A549 (cell line): ENCODE measurements at regions not wholly inside any gene's neighbourhood (a gene's known extent, or its start where the extent isn't known, plus 50 kb on each side); places are given as distances from the start of the nearest gene placed in this dataset.

ENCODE experiments used
- CTCF ChIP-seq: fragments of >200 bp; sonication (Bioruptor Twin); formaldehyde crosslinking; IDR thresholded peaks from 3 replicates; pipeline ENCODE4 v1.5.1; 2016
- EP300 ChIP-seq, 2 experiments: fragments of >200 bp; sonication (Bioruptor Twin); formaldehyde crosslinking; IDR thresholded peaks; 2 replicates in 1 of 2; 3 replicates in 1 of 2; pipeline ENCODE4 v1.6.1; 2016 to 2017
- FOSL2 ChIP-seq, 2 experiments: fragments of 450-650 bp in 1 of 2; fragments of >200 bp in 1 of 2; sonication (Bioruptor Twin) in 1 of 2; formaldehyde crosslinking; IDR thresholded peaks; 2 replicates each; pipeline versions ENCODE4 v1.5.0 to v1.6.1; 2016 to 2020; ENCODE audit warnings: mild to moderate bottlenecking in 1 of 2, moderate library complexity in 1 of 2
- HOXB5 ChIP-seq: fragments of 250-450 bp; sonication (Bioruptor Pico); IDR thresholded peaks from 2 replicates; pipeline ENCODE4 v1.5.0; 2020; ENCODE audit warnings: mild to moderate bottlenecking, moderate library complexity
- JUN ChIP-seq, 2 experiments: fragments of >200 bp; sonication (Bioruptor Twin); formaldehyde crosslinking; IDR thresholded peaks; 2 replicates in 1 of 2; 3 replicates in 1 of 2; pipeline ENCODE4 v1.6.1; 2016 to 2017
- MAX ChIP-seq: IDR thresholded peaks from 2 replicates; pipeline ENCODE4 v1.6.1; 2012
- PBX3 ChIP-seq: IDR thresholded peaks from 2 replicates; pipeline ENCODE4 v1.6.1; 2012
- POLR2A ChIP-seq: IDR thresholded peaks from 2 replicates; pipeline ENCODE4 v1.6.1; 2012; ENCODE audit warnings: mild to moderate bottlenecking, low read length
- RAD21 ChIP-seq, 2 experiments: fragments of >200 bp in 1 of 2; sonication (Bioruptor Twin) in 1 of 2; formaldehyde crosslinking in 1 of 2; IDR thresholded peaks in 1 of 2; conservative IDR thresholded peaks in 1 of 2; 2 replicates in 1 of 2; 3 replicates in 1 of 2; pipeline ENCODE4 v1.6.1; 2012 to 2018; ENCODE audit warnings: inconsistent platforms in 1 of 2
- REST ChIP-seq: fragments of 200-600 bp; sonication (generic); IDR thresholded peaks from 2 replicates; pipeline ENCODE4 v1.6.1; 2016; ENCODE audit warnings: antibody characterized with exemption, mild to moderate bottlenecking, moderate library complexity
- RNF2 ChIP-seq: fragments of 200-600 bp; sonication (generic); IDR thresholded peaks from 2 replicates; pipeline ENCODE4 v1.6.1; 2016; ENCODE audit warnings: low read depth, mild to moderate bottlenecking, antibody characterized with exemption, moderate library complexity, borderline replicate concordance
- SMC3 ChIP-seq: fragments of >200 bp; sonication (Bioruptor Twin); formaldehyde crosslinking; IDR thresholded peaks from 3 replicates; pipeline ENCODE4 v1.6.1; 2018; ENCODE audit warnings: inconsistent platforms
- ZFP36 ChIP-seq: fragments of 450-650 bp; IDR thresholded peaks from 2 replicates; pipeline ENCODE4 v1.6.1; 2014; ENCODE audit warnings: borderline replicate concordance; ENCODE audit not compliant: partially characterized antibody
- ZNF302 ChIP-seq: fragments of 250-450 bp; sonication (Bioruptor Pico); IDR thresholded peaks from 2 replicates; pipeline ENCODE4 v1.9.0; 2021; ENCODE audit warnings: inconsistent platforms, mild to moderate bottlenecking, moderate library complexity

GRCh38 chr14:61201171-61201570 lies 80.0 kb downstream of the TMEM30B start:
- TF ChIP-seq CTCF (no peak), POLR2A (no peak), HOXB5 (CRISPR knock-in tag) (no peak), SMC3 (no peak), ZNF302 (CRISPR knock-in tag) (no peak), EP300 (IDR thresholded peaks at IDR 0.05) (no peak), JUN (IDR thresholded peaks at IDR 0.05) (no peak), MAX (no peak), RNF2 (no peak), PBX3 (no peak), ZFP36 (no peak), FOSL2 (IDR thresholded peaks at IDR 0.05) (no peak), FOSL2 (CRISPR knock-in tag; IDR thresholded peaks at IDR 0.05) (no peak), REST (no peak), RAD21 (conservative IDR thresholded peaks at IDR 0.05 in 1 of 2, IDR thresholded peaks at IDR 0.05 in 1 of 2) (no peak)
